Stimulated activated CD8-positive, alpha-beta memory T cell treated with anti-CD3 and anti-CD28 coated beads, Interleukin-7, amount 100 ng/mL, for 24 hours (primary cell): ENCODE measurements at regions not wholly inside any gene's neighbourhood (a gene's known extent, or its start where the extent isn't known, plus 50 kb on each side); places are given as distances from the start of the nearest gene placed in this dataset.
"Not testable (repeated sequence)": the region's sequence is repeated elsewhere in the genome, so short reads cannot be mapped to it uniquely, and the experiment has no call there.

Source experiments
- DNase-seq: peaks from one replicate; pipeline ENCODE4 v3.0.0-alpha.2; 2020; ENCODE audit warnings: low read depth

- no peak for DNase-seq
Measured at GRCh38 chr16:79977940-79978836, 377.7 kb upstream of the MAF start.

GRCh38 chr16:79973320-79973719 lies 372.8 kb upstream of the MAF start:
- no peak for DNase-seq

- DNase-seq: no peak
Measured at GRCh38 chr16:79972053-79972704, 371.6 kb upstream of the MAF start.

GRCh38 chr16:79971237-79971572 lies 370.7 kb upstream of the MAF start:
- DNase-seq: no peak

- DNase-seq: no peak
Measured at GRCh38 chr16:79970551-79971236, 370.2 kb upstream of the MAF start.

- no peak for DNase-seq
Measured at GRCh38 chr16:79970087-79970486, 369.6 kb upstream of the MAF start.

- no peak for DNase-seq
Measured at GRCh38 chr16:79969458-79969857, 368.9 kb upstream of the MAF start.

- DNase-seq: no peak
Measured at GRCh38 chr16:79966226-79966625, 365.7 kb upstream of the MAF start.

- DNase-seq: no peak
Measured at GRCh38 chr16:79965718-79966117, 365.2 kb upstream of the MAF start.

GRCh38 chr16:79964104-79964503 lies 363.6 kb upstream of the MAF start:
- DNase-seq: no peak

GRCh38 chr16:79962962-79963361 lies 362.4 kb upstream of the MAF start:
- no peak for DNase-seq

GRCh38 chr16:79959226-79959625 lies 358.7 kb upstream of the MAF start:
- DNase-seq: no peak

- DNase-seq: no peak
Measured at GRCh38 chr16:79954921-79955705, 354.6 kb upstream of the MAF start.

- no peak for DNase-seq
Measured at GRCh38 chr16:79950932-79951719, 350.6 kb upstream of the MAF start.

- DNase-seq: no peak
Measured at GRCh38 chr16:79949417-79949816, 348.9 kb upstream of the MAF start.

GRCh38 chr16:79947771-79948170 lies 347.2 kb upstream of the MAF start:
- DNase-seq: no peak

- no peak for DNase-seq
Measured at GRCh38 chr16:79946252-79946651, 345.7 kb upstream of the MAF start.

GRCh38 chr16:79943736-79944135 lies 343.2 kb upstream of the MAF start:
- DNase-seq: no peak

- DNase-seq: no peak
Measured at GRCh38 chr16:79938575-79938974, 338.0 kb upstream of the MAF start.

- DNase-seq: not testable (repeated sequence)
Measured at GRCh38 chr16:79937671-79938070, 337.1 kb upstream of the MAF start.

- no peak for DNase-seq
Measured at GRCh38 chr16:79933603-79934002, 333.1 kb upstream of the MAF start.
